GM21526 (cell line): ENCODE measurements at regions not wholly inside any gene's neighbourhood (a gene's known extent, or its start where the extent isn't known, plus 50 kb on each side); places are given as distances from the start of the nearest gene placed in this dataset.
"Not testable (repeated sequence)": the region's sequence is repeated elsewhere in the genome, so short reads cannot be mapped to it uniquely, and the experiment has no call there.

Experiments
- ATAC-seq: cut with Tn5 transposase; IDR thresholded peaks from one replicate; pipeline ENCODE4 v1.9.1; 2021; ENCODE audit warnings: moderate library complexity; ENCODE audit not compliant: unreplicated experiment, low FRiP score

- not testable (repeated sequence) for ATAC-seq
Measured at GRCh38 chr2:134061066-134061465, 192.8 kb upstream of the MGAT5 start.

GRCh38 chr2:134062235-134062634 lies 191.6 kb upstream of the MGAT5 start:
- not testable (repeated sequence) for ATAC-seq

GRCh38 chr2:134063916-134064315 lies 190.0 kb upstream of the MGAT5 start:
- ATAC-seq = not testable (repeated sequence)

GRCh38 chr2:134070281-134070741 lies 183.6 kb upstream of the MGAT5 start:
- ATAC-seq = no peak

GRCh38 chr2:134072341-134072740 lies 181.5 kb upstream of the MGAT5 start:
- no peak for ATAC-seq

GRCh38 chr2:134073023-134073422 lies 180.8 kb upstream of the MGAT5 start:
- ATAC-seq = no peak

- no peak for ATAC-seq
Measured at GRCh38 chr2:134074619-134075018, 179.3 kb upstream of the MGAT5 start.

- no peak for ATAC-seq
Measured at GRCh38 chr2:134075204-134075603, 178.7 kb upstream of the MGAT5 start.

GRCh38 chr2:134078354-134078753 lies 175.5 kb upstream of the MGAT5 start:
- no peak for ATAC-seq

GRCh38 chr2:134079373-134079772 lies 174.5 kb upstream of the MGAT5 start:
- ATAC-seq = peak; percentile 96

- ATAC-seq = no peak
Measured at GRCh38 chr2:134080386-134081089, 173.3 kb upstream of the MGAT5 start.

- no peak for ATAC-seq
Measured at GRCh38 chr2:134081238-134081938, 172.5 kb upstream of the MGAT5 start.

GRCh38 chr2:134083548-134083947 lies 170.3 kb upstream of the MGAT5 start:
- ATAC-seq = no peak

GRCh38 chr2:134086594-134087219 lies 167.2 kb upstream of the MGAT5 start:
- no peak for ATAC-seq

GRCh38 chr2:134087371-134087921 lies 166.4 kb upstream of the MGAT5 start:
- no peak for ATAC-seq

- ATAC-seq = no peak
Measured at GRCh38 chr2:134089454-134089853, 164.4 kb upstream of the MGAT5 start.

- ATAC-seq = no peak
Measured at GRCh38 chr2:134097740-134098139, 156.1 kb upstream of the MGAT5 start.

GRCh38 chr2:134098321-134098720 lies 155.6 kb upstream of the MGAT5 start:
- ATAC-seq = no peak

- ATAC-seq = no peak
Measured at GRCh38 chr2:134099273-134099672, 154.6 kb upstream of the MGAT5 start.

- no peak for ATAC-seq
Measured at GRCh38 chr2:134103196-134103595, 150.7 kb upstream of the MGAT5 start.

GRCh38 chr2:134104754-134105153 lies 149.1 kb upstream of the MGAT5 start:
- no peak for ATAC-seq
